Choroid plexus epithelial cell (primary cell): ENCODE measurements at regions not wholly inside any gene's neighbourhood (a gene's known extent, or its start where the extent isn't known, plus 50 kb on each side); places are given as distances from the start of the nearest gene placed in this dataset.
A peak's percentile ranks its signal among the peaks of the same experiment; 100 is the strongest.

Experiments
- DNase-seq: peaks from one replicate; pipeline ENCODE4 v3.0.0-alpha.2; 2010; ENCODE audit warnings: low read depth
- H3K4me3 ChIP-seq: 2 replicates; pipeline ENCODE4 v1.5.1; 2011; ENCODE audit warnings: low read depth, mild to moderate bottlenecking, control low read depth, low read length, moderate library complexity
- TF ChIP-seq, protein P1 (sequence below): conservative IDR thresholded peaks from 2 replicates; pipeline ENCODE4 v1.5.1; 2011; ENCODE audit warnings: low read depth, mild to moderate bottlenecking, control low read depth, inconsistent platforms, low read length, moderate library complexity

DNA sequence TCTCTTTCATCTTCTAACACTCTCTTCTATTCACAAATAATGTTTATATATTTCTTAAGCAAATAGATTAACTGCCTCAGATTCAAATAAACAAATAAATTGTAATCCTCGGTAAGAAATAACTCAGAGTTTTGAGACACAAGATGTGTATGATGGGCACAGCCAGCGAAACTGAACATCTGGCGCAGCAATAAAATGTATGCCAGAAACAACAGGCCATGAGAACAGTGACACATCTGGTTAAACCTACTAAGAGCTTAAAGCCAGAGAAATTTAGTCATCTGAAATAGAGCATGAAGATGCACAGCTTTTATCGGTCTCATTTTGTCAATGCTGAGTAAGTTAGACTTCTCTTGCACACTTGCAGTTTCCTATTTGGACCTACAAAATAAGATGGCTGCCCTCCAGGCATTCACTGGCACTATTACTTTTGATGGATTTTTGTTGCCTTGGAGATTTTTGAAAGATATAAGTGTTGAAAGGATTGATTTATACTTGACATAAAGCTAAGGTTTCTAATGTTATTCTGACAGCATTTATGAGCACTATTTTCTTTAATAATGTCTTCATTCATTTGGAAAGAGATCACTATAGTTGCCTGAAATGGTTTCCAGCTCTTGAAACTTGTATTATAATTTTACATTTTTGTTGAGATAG, 1444.0 kb downstream of the PCDH18 start:
- DNase-seq = no peak

DNA sequence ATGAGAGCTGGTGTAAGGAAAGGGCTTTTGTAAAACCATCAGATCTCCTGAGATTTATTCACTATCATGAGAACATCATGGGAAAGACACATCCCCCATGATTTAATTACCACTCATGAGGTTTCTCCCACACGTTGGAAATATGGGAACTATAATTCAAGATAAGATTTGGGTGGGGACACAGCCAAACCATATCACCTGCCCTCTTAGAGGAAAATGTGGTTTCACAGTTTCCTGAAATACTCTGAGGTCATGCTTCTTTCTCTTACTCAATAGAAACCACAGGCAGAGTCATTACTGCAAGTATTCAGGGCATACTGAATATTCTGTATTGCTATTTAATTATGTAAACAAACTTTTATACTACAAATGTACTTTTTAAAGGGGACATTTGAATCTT, 1453.3 kb downstream of the PCDH18 start:
- DNase-seq = peak; percentile 77
- H3K4me3 ChIP-seq = no peak overlapping the region

More for the DNA sequence above, 1444.0 kb downstream of the PCDH18 start:
- H3K4me3 ChIP-seq = no peak overlapping the region
- TF ChIP-seq, protein P1, sequence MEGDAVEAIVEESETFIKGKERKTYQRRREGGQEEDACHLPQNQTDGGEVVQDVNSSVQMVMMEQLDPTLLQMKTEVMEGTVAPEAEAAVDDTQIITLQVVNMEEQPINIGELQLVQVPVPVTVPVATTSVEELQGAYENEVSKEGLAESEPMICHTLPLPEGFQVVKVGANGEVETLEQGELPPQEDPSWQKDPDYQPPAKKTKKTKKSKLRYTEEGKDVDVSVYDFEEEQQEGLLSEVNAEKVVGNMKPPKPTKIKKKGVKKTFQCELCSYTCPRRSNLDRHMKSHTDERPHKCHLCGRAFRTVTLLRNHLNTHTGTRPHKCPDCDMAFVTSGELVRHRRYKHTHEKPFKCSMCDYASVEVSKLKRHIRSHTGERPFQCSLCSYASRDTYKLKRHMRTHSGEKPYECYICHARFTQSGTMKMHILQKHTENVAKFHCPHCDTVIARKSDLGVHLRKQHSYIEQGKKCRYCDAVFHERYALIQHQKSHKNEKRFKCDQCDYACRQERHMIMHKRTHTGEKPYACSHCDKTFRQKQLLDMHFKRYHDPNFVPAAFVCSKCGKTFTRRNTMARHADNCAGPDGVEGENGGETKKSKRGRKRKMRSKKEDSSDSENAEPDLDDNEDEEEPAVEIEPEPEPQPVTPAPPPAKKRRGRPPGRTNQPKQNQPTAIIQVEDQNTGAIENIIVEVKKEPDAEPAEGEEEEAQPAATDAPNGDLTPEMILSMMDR = no peak

DNA sequence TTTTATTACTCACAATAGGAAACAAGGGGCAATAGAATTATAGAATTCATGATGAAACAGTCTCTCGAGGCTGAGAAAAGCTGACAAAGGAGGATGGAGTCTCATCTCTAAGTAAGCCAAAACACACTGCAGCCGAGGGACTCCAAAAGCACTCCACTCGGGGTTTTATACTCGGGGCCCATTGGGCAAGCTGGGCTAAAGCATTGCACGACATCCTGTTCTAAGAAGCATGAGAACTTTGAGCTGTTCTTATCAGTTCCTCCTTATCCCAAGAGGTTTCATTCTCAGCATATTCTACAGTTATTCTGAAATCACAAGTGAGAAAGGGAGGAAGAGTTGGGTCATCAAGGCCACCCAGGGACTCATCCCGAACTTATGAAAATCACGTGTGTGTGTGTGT, 1475.5 kb downstream of the PCDH18 start:
- no peak overlapping the region for H3K4me3 ChIP-seq
- TF ChIP-seq, protein P1 = no peak
- DNase-seq = no peak

More for the DNA sequence above, 1453.3 kb downstream of the PCDH18 start:
- TF ChIP-seq, protein P1 = no peak

DNA sequence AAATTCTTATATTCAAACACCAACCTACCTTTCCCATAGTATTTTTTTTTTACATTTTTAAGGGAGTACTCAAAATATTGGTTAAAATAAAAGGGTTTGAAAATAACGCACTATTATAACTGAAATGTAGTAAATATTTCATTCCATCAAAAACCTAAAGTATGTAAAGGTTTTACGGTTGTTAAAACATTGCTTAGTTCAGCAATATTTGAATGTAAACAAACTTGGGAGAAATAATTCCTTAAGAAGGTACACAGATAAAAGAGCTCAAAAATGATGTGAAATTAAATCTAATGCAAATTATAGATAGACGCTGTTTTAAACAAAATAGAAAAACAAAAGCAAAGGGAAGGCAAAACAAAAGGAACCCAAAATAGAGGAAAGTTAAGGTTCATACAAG, 1476.9 kb downstream of the PCDH18 start:
- no peak for DNase-seq
- TF ChIP-seq, protein P1 = no peak
- no peak overlapping the region for H3K4me3 ChIP-seq

DNA sequence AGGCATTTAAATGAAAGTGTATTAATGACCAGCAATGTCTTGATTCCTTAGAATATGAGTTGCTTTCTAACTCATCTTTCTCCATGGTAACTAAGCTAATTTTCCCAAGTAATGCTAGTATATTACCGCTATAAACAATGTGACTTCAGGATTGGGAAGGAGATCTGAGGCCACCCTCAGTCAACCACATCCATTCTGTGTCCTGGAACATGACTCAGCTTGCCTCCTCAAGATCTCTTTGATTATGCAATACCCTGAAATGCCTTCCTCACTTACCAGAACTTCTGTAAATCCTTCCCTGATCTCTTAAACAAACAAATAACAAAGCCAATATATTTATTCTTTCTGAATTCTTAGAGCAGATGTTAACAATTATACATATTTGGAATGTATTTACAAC, 1495.5 kb downstream of the PCDH18 start:
- DNase-seq = peak; percentile 94
- TF ChIP-seq, protein P1 = no peak
- H3K4me3 ChIP-seq = no peak overlapping the region

DNA sequence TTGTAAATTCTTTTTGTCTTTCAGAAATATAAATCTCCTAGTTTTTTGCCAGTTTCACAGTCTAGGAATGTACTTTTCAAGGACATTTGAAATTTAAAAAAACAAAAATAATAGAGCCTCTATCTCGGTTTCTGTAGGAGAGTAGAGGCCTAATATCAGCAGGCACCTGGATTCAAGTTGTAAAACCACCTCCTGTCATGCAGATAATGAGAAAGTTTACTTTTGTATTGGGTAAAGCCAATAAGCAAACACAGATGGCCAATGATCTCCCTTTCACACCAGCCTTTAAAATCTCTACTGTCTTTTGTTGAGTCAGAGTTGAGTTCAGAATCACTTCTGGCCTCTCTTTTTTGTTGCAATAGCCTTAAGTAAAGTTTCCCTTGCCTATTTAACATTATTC, 1499.9 kb downstream of the PCDH18 start:
- DNase-seq = no peak

DNA sequence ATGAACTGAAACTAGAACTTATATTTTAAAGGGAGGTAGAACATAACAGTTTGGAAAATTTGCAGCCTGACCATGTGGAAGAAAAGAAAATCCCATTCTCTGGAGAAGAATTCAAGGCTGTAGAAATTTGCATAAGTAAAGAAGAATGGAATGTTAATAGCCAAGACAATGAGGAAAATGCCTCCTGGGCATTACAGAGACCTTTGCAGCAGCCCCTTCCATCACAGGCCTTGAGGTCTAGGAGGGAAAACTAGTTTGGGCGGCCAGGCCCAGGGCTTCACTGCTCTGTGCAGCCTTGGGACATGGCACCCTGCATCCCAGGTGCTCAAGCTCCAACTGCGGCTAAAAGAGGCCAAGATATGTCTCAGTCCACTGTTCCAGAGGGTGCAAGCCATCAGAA, 1506.8 kb downstream of the PCDH18 start:
- TF ChIP-seq, protein P1 = no peak
- DNase-seq = no peak
- H3K4me3 ChIP-seq = no peak overlapping the region

More for the DNA sequence above, 1499.9 kb downstream of the PCDH18 start:
- TF ChIP-seq, protein P1 = no peak
- no peak overlapping the region for H3K4me3 ChIP-seq
